ENCODE measurements at regions not wholly inside any gene's neighbourhood (a gene's known extent, or its start where the extent isn't known, plus 50 kb on each side); places are given as distances from the start of the nearest gene placed in this dataset.

- no peak for DNase-seq (ENCODE audit: low read depth in 2 of 2)
Observed at GRCh38 chr5:125138266-125138665, 391.8 kb upstream of the ZNF608 start.

GRCh38 chr5:125139590-125139989 lies 393.2 kb upstream of the ZNF608 start:
- no peak for DNase-seq (ENCODE audit: low read depth in 2 of 2)

DNA sequence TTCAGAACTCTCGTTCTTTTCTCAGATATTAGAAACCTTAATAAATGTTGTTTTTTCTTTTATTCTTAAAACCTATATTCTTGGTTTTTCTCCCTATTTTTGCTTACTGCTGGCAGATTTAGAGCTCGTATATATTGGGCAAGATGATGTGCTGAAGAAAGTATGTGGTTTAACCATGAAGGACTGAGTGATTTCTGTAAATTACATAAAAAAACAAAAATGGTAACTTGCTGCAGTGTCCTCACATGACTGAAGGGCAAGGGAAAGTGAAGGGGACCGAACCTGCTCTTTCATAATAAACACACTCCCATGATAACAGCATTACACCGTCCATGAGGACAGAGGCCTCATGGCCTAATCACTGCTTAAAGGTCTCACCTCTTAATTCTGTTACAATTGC lies 393.8 kb upstream of the ZNF608 start:
- no peak for DNase-seq (ENCODE audit: low read depth in 2 of 2)

GRCh38 chr5:125140855-125141254 lies 394.4 kb upstream of the ZNF608 start:
- DNase-seq (ENCODE audit: low read depth in 2 of 2), result no peak

- no peak for DNase-seq (ENCODE audit: low read depth in 2 of 2)
Observed at GRCh38 chr5:125142458-125142857, 396.0 kb upstream of the ZNF608 start.

- DNase-seq (ENCODE audit: low read depth in 2 of 2), result no peak
Observed at GRCh38 chr5:125143011-125143410, 396.6 kb upstream of the ZNF608 start.

GRCh38 chr5:125148076-125148475 lies 401.6 kb upstream of the ZNF608 start:
- DNase-seq (ENCODE audit: low read depth in 2 of 2), result no peak

DNA sequence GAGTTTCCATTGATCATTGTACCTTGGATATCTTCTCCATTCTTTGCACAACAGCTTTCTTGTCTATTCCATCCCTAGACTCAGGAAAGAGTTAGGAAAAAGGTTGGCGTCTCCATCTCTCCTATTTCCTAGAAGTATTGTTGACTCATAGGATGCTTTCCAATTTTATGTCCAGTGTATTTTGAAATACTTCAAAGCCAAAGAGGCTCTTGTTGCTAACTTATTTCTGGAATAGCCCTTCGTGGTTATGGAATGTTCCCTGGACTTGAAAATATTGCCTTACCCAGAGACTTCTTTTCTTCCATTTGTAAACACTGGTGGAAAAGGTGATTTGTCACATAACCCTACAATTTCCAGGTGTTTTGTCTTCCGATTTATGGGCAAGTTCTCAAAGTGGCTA lies 402.3 kb upstream of the ZNF608 start:
- no peak for DNase-seq (ENCODE audit: low read depth in 2 of 2)

DNA sequence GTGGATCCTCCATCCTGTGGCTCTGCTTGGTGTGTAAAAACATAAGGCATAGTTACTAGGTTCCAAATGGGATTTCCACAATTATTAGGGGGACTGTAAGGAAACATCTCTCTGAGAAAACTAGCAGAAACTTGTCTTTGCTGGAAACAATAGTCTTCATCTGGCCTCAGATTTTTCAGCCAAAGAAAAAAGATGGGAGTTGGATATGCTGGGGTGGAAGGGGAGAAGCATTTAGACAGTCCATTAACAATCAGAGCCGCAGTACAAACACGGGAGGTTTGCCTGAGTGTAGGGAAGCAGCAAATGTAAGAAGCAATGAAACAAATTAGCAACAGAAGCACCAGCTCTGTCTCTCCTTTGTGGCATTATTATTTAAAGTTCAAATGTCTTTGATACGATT lies 402.7 kb upstream of the ZNF608 start:
- DNase-seq (ENCODE audit: low read depth in 2 of 2), result no peak

- DNase-seq (ENCODE audit: low read depth in 2 of 2), result no peak
Observed at GRCh38 chr5:125149527-125149926, 403.1 kb upstream of the ZNF608 start.

DNA sequence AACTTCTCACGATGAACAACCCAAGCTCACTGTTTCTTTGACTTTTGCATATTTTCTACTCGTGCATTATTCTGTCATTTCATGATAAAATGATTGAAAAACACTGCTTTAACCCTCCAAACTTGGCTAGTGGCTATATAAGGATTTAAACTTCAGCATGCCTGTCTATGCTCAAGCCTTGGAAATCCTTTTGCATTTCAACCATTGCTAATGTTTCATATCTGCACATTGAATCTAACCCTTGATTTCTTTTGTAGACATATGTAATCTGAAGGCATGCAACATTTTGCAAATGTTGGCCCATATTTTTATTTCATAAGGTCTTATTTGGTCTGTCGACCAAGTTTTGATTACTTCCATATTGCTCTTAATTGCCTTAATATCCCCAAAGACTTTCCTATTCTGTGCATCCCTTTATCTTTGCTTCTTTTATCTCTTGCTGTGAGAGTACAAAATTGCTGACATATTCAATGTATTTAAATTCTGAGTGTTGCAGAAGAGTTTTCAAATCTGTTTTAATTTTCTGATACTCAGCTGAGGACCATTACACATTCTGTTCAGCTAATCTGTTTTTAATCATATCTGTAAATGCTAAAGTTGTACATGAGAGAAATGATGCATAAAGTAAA lies 403.7 kb upstream of the ZNF608 start:
- DNase-seq (ENCODE audit: low read depth in 2 of 2), result no peak

GRCh38 chr5:125151150-125151900 lies 404.9 kb upstream of the ZNF608 start:
- DNase-seq (ENCODE audit: low read depth in 2 of 2), result no peak

DNA sequence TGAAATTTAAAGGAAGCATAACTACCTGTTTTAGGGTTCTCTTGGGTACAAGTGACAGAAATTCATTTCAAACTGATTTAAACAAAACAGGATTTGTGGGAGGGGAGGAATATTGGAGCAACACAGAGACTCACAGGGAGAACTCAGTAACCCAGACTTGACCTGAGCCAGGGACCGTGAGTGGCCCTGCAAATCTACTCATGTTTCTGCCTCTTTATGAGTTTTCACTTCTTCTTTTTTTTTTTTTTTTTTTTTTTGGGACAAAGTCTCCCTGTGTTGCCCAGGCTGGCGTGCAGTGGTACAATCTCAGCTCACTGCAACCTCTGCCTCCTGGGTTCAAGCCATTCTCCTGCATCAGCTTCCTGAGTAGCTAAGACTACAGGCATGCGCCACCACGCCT lies 405.6 kb upstream of the ZNF608 start:
- DNase-seq (ENCODE audit: low read depth in 2 of 2), result no peak

- DNase-seq (ENCODE audit: low read depth in 2 of 2), result no peak
Observed at GRCh38 chr5:125152461-125153189, 406.2 kb upstream of the ZNF608 start.

GRCh38 chr5:125153231-125153630 lies 406.8 kb upstream of the ZNF608 start:
- no peak for DNase-seq (ENCODE audit: low read depth in 2 of 2)

DNA sequence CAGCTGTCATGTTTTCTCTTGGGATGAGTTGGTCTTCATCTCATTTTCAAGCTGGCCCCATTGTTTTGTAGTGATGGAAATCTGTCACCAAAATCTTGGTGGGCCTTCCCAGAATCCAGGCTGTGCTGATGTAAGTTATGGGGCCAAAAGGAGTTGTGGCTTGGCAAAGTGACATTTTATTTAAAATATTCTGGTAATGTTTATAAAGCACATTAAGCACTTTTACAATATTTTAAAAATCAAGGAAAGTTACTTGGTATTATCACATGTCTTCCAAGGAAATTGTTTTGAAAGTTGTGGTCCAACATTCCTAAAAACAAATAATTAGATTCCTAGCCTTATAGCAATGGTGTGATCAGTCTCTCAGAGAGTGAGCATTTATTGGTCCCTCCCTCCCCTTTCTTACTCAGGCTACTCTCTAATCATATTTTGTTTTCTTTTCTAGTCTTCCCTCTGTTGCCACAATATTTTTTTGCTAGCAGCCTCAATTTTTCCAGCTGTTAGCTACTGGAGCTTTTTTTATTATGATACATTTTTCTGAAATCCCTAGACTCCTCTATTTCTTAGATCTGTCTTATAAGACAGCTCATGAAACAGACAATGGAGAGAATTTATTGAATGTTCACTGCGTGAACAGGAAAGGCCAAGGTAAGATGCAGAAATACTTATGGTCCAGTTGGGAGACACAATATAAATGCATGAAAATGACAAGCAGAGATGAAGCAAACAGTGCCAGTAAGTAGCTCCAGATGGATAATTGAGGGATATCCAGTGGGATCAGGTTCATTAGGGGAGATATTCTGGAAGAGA lies 408.1 kb upstream of the ZNF608 start:
- DNase-seq (ENCODE audit: low read depth in 2 of 2), result no peak

DNA sequence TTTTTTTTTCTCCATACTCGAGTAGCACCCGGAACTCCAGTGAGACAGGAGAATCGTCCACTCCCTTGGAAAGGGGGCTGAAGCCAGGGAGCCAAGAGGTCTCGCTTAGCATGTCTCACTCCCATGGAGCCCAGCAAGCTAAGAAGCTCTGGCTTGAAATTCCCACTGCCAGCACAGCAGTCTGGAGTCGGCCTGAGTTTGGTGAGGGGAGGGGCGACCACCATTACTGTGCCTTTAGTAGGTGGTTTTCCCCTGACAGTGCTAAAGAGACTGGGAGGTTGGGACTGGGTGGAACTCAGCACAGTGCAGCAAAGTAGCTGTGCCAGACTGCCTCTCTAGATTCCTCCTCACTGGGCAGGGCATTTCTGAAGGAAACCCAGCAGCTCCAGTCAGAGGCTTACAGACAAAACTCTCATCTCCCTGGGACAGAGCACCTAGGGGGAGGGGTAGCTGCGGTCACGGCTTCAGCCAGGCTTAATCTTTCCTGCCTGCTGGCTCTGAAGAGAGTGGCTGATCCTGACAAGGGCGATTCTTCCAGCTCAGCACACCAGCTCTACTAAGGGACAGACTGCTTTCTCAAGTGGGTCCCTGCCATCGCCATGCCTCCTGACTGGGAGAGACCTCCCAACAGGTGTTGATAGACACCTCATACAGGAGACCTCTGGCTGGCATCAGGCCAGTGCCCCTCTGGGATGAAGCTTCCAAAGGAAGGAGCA lies 414.5 kb upstream of the ZNF608 start:
- no peak for DNase-seq (ENCODE audit: low read depth in 2 of 2)

DNA sequence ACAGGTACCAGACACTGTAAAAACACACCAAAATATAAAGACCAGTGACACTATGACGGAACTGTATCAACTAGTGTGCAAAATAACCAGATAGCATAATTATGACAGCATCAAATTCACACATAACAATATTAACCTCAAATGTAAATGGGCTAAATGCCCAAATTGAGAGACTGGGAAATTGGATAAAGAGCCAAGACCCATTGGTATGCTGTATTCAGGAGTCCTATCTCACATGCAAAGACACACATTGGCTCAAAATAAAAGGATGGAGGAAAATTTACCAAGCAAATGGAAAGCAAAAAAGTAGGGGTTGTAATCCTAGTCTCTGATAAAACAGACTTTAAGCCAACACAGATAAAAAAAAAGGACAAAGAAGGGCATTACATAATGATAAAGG lies 416.3 kb upstream of the ZNF608 start:
- DNase-seq (ENCODE audit: low read depth in 2 of 2), result no peak

DNA sequence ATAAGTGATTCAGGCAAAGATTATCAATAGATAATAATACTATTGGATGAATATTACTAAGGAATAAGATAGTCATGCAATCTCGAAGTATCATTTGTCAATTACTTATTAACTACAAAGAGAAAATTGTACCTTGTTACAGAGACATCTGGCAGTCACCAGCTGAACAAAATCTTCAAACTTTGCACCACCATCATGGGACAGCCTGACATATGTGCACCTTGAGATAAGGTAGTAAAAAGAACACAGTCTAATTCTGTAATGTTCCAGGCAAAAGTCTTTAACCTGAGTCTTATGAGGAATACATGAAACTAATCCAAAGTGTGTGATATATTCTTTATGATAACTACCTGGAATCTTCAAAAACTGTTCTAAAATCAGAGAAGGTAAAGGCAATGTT lies 423.0 kb upstream of the ZNF608 start:
- DNase-seq (ENCODE audit: low read depth in 2 of 2), result no peak

GRCh38 chr5:125171641-125172040 lies 425.2 kb upstream of the ZNF608 start:
- no peak for DNase-seq (ENCODE audit: low read depth in 2 of 2)

- no peak for DNase-seq (ENCODE audit: low read depth in 2 of 2)
Observed at GRCh38 chr5:125175348-125176004, 429.0 kb upstream of the ZNF608 start.

Measured in activated CD4-positive, alpha-beta T cell treated with anti-CD3 and anti-CD28 coated beads for 24 hours (primary cell).